ENCODE measurements at regions not wholly inside any gene's neighbourhood (a gene's known extent, or its start where the extent isn't known, plus 50 kb on each side); places are given as distances from the start of the nearest gene placed in this dataset.

DNA sequence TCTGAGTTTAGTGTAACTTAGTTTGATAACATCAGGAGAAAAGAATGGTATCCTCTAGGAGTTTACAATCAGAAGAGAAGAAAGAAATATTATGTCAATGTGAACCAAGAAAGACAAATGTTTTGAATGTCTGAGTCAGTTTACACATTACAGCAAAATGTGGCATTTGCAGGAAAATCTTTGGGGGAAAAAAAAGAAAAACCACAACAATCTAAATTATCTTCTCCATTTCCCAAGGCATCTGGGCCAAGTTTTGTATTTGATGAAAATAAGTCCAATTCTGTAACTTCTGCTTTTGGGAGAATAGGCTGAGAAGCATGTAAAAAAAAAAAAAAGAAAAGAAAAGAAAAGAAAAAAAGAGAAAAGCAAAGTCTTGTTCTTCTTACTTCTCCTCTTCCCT lies 58.8 kb upstream of the FLRT2 start:
- H3K36me3 ChIP-seq, result no peaks in the 10 kb centered on the region
- H3K9me3 ChIP-seq, result no peaks in the 10 kb centered on the region
- DNase-seq, result no peak
- no peaks in the 10 kb centered on the region for H3K27me3 ChIP-seq
- no peak overlapping the region for H3K4me3 ChIP-seq
- H3K4me1 ChIP-seq (ENCODE audit: insufficient read depth), result peaks cover 5% of the 10 kb centered on the region
- TF ChIP-seq EP300 (IDR thresholded peaks at IDR 0.05), result no peak
- no peak for TF ChIP-seq POLR2A (IDR thresholded peaks at IDR 0.05)
- H3K27ac ChIP-seq, result peak overlapping the region in 1 of 2 donors; percentile 15
- intact Hi-C loops (cut with DNase I), result no loop called here

DNA sequence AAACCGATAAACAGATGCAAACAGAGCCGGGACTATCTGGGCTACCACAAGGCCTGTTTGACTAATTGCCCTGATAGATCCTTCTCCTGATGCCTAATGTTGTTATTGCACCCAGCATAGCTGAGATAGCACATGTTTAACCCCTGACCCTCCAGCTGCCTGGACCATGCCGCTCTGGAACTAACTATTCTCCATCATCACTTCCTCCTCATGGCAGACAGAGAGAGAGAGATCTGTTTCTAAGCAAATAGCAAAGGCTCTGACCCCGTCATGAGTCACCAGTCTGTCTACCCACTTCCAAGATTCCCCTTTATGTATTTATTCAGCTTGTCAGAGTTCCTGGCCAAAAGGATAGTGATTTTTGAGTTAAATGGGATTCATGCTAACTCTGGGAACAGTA lies 58.2 kb upstream of the FLRT2 start:
- TF ChIP-seq EP300 (IDR thresholded peaks at IDR 0.05) (no peak), POLR2A (IDR thresholded peaks at IDR 0.05) (no peak)
- TF ChIP-seq, protein P1, sequence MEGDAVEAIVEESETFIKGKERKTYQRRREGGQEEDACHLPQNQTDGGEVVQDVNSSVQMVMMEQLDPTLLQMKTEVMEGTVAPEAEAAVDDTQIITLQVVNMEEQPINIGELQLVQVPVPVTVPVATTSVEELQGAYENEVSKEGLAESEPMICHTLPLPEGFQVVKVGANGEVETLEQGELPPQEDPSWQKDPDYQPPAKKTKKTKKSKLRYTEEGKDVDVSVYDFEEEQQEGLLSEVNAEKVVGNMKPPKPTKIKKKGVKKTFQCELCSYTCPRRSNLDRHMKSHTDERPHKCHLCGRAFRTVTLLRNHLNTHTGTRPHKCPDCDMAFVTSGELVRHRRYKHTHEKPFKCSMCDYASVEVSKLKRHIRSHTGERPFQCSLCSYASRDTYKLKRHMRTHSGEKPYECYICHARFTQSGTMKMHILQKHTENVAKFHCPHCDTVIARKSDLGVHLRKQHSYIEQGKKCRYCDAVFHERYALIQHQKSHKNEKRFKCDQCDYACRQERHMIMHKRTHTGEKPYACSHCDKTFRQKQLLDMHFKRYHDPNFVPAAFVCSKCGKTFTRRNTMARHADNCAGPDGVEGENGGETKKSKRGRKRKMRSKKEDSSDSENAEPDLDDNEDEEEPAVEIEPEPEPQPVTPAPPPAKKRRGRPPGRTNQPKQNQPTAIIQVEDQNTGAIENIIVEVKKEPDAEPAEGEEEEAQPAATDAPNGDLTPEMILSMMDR (IDR thresholded peaks at IDR 0.05), result no peak
- WGBS, 3 donors, result 29 to 35% (median 35%) methylated on average over 4 of the region's 4 CpGs
- Histone ChIP-seq H3K9me3 (no peaks in the 10 kb centered on the region), H3K36me3 (no peaks in the 10 kb centered on the region), H3K4me1 (ENCODE audit: insufficient read depth) (peaks cover 5% of the 10 kb centered on the region), H3K27me3 (no peaks in the 10 kb centered on the region), H3K4me3 (no peak overlapping the region), H3K27ac (peak overlapping the region in 1 of 2 donors; percentile 15)
- peak in 3 of 5 donors; percentile 14 to 28 (median 16) for DNase-seq
- intact Hi-C loops (cut with DNase I), result no loop called here

DNA sequence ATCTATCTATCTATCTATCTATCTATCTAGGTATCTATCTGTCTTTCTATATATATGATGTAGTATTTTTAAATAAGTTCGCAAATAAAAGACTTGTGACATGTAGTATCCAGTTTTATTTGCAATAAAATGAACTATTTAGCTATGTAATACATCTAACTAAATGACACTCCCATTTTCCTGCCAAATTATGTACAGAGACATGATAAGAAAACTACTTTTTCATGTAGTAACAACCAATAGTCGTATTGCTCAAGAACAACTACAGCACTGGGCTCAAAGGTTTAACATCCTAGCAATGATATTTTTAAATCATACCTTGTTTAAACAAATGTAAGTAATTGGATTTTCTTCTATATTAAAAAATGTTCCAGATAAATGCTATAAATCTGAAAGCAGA lies 55.5 kb upstream of the FLRT2 start:
- Histone ChIP-seq H3K4me1 (ENCODE audit: insufficient read depth) (peaks cover 5% of the 10 kb centered on the region), H3K4me3 (no peak overlapping the region), H3K27me3 (no peaks in the 10 kb centered on the region), H3K36me3 (no peaks in the 10 kb centered on the region), H3K9me3 (no peaks in the 10 kb centered on the region), H3K27ac (no peak overlapping the region)
- no peak for TF ChIP-seq EP300 (IDR thresholded peaks at IDR 0.05)
- TF ChIP-seq, protein P1 (IDR thresholded peaks at IDR 0.05), result no peak
- TF ChIP-seq POLR2A (IDR thresholded peaks at IDR 0.05), result no peak
- 60 to 73% (median 73%) methylated on average over 2 of the region's 2 CpGs for WGBS, 3 donors
- DNase-seq, result no peak
- intact Hi-C loops (cut with DNase I), result no loop called here

DNA sequence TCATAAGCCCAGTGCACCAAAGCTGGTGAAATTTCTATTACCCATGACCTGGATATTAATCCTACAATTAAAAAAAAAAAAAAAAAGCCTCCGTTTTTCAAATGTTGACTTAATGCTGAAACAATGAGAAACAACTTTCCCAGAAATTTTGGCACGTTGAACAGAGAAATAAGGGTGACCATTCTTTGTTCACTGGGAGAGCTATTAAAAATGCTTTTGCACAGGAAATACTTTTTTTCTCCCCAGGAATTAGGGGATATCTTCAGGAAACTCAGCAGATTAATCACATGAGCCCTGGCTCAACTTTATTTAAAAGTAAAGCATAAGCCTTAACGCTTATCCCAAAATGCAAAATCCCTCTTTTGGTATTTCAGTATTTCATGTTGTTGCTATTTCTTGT lies 54.8 kb upstream of the FLRT2 start:
- DNase-seq, result no peak
- TF ChIP-seq EP300 (IDR thresholded peaks at IDR 0.05) (no peak), POLR2A (IDR thresholded peaks at IDR 0.05) (no peak)
- TF ChIP-seq, protein P1 (IDR thresholded peaks at IDR 0.05), result no peak
- H3K9me3 ChIP-seq, result no peaks in the 10 kb centered on the region
- WGBS, 3 donors, result 4 to 9% (median 6%) methylated on average over 3 of the region's 3 CpGs
- H3K27ac ChIP-seq, result peak overlapping the region in 1 of 2 donors; percentile 67
- H3K4me1 ChIP-seq (ENCODE audit: insufficient read depth), result peaks cover 5% of the 10 kb centered on the region
- H3K4me3 ChIP-seq, result no peak overlapping the region
- H3K27me3 ChIP-seq, result no peaks in the 10 kb centered on the region
- intact Hi-C loops (cut with DNase I), result no loop called here
- no peaks in the 10 kb centered on the region for H3K36me3 ChIP-seq

DNA sequence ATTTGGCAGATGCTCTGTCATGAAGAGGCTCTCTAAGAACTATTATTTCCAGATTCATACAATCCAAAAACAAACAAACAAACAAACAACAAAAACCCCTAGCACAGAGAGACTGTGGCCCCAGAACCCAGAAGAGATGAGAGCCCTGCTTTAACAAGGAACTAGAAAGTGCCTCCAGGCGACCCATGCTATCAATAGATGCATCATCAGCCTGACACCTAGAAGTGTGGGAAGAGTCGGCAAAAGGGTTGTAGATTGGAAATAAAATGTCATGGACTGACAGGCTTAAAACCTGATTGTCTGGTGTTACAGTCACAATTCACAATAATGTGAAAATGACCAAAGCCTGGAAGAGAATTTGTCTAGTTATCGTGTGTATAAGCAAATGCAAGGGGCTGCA lies 50.6 kb upstream of the FLRT2 start:
- DNase-seq, result no peak
- Histone ChIP-seq H3K4me3 (no peak overlapping the region), H3K9me3 (no peaks in the 10 kb centered on the region), H3K27ac (no peak overlapping the region), H3K36me3 (no peaks in the 10 kb centered on the region), H3K27me3 (no peaks in the 10 kb centered on the region), H3K4me1 (ENCODE audit: insufficient read depth) (peaks cover 4% of the 10 kb centered on the region)
- no peak for TF ChIP-seq EP300 (IDR thresholded peaks at IDR 0.05)
- TF ChIP-seq POLR2A (IDR thresholded peaks at IDR 0.05), result no peak
- TF ChIP-seq, protein P1 (IDR thresholded peaks at IDR 0.05), result no peak
- intact Hi-C loops (cut with DNase I), result no loop called here
- WGBS, 3 donors, result 89 to 96% (median 94%) methylated on average over 3 of the region's 3 CpGs

All from ovary (tissue), 7 donors.